ENCODE measurements at regions not wholly inside any gene's neighbourhood (a gene's known extent, or its start where the extent isn't known, plus 50 kb on each side); places are given as distances from the start of the nearest gene placed in this dataset.

DNA sequence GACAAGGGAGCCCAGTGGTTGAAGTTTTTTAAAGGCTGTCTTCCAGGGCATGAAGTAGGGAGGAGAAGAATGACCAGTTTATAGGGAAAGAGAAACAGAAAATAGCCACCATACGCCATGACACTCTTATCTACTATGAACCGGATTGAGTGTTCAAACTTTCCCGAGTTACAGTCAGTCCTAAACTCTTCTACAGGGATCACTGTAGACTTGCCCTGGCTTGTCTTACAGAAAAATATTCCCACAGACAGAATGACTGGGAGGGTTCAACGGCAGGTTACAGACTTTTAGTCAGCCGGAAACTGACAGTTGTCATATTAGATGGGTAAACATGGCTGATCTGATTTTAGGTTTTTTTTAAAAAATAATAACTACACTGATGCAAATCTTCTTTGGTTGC lies 662.5 kb upstream of the SOX9 start:
- DNase-seq, result no peak

DNA sequence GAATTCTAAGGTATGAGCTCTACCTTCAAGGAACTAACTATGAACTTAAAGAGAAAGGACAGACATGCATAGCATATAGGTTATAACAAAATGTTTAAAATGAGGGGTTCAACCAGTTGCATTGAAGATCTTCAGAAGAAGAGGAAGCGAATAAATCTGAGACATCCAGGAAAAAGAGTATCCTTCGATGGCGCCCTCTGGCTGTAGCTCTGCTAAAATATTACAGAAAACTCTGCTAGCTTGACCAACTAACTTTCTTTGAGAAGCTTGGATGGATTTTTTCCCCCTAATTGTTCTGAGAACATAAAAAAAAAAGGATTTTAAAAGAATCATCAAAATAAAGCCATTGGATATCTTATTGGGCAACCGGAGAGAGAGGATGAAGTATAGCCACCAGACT lies 659.9 kb upstream of the SOX9 start:
- DNase-seq, result peak in 3 of 14 donors; percentile 0 to 7 (median 3)

DNA sequence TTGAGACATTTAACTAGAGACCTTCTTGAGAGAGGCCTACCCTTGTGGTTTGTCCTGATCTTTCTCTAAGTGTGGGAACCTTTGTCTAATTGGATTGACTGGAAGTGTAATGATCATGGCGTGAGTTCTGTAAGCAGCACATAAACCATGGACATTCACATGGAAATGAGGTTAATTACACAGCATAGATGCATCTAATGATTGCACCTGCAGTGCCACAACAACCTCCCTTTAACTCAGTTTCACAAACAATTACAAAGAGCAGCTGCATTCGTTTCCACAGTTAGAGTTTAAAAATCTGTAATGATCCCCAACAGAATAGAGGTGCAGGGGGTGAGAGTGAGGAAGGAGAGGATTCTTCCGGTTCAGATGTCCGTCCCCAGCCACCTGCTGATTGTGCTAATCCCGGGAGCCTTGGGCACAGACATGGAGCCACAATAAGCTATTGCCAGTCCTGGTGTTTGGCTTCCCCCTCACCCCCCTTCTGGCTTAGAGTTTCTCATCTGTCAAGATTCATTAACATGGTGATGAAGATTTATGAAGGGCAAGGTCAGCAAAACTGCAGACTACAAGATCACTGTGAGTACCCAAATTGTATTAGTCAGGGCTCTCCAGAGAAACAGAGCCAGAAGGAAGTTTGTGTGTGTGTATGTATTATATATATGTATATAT lies 659.2 kb upstream of the SOX9 start:
- DNase-seq, result no peak

DNA sequence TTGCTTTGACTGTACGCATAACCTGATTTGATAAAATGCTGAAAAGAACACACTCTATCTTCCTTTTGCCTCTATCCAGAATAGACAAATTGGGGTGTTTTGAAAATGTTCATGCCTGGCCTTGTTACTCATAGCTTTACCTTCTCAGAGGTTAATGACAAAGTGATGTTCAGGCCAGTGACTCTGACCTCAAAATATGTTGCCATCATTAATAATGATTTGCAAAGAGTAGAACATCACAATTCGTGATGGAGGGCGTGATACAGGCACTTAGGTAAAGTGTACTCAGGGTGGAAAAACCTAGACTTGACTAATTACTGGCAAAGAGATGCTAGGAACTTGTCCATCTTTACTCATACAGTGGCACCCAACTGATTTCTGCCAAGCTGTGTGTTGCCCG lies 656.6 kb upstream of the SOX9 start:
- DNase-seq, result no peak

DNA sequence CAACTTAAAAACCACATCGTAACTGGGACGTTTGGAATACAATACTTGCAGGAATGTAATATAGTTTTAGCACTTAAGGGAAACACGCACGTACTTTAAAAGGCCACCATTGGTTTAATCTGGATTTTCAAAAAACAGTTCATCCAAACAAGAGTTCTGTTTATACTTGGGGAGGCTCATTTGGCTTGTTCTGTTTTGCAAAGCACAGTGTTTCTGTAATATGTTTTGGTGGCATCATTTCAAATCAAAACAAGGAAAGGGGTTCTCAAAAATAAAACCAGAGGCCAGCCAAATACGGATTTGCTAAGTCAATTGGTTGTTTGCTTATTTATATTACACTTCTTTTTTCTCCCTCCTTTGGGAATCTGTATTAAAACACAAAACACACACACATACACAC lies 656.1 kb upstream of the SOX9 start:
- no peak for DNase-seq

DNA sequence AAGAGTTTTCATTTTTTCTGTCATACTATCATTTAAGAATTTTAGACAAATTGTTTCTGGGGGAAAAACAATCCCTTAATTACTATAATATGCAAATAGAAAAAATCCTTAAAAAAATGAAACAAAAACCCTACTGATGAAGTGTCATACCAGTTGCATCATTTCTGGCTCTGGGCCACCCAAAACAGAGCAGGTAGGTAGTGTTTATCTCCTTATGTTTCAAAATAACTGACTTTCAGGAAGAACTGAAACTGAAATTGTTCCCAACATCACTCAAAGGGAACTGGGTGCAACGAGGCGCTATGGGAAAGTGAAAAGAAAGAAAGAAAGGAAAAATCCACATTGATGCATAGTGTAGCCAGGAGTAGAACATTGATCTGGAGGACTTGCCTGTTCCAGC lies 653.1 kb upstream of the SOX9 start:
- no peak for DNase-seq

DNA sequence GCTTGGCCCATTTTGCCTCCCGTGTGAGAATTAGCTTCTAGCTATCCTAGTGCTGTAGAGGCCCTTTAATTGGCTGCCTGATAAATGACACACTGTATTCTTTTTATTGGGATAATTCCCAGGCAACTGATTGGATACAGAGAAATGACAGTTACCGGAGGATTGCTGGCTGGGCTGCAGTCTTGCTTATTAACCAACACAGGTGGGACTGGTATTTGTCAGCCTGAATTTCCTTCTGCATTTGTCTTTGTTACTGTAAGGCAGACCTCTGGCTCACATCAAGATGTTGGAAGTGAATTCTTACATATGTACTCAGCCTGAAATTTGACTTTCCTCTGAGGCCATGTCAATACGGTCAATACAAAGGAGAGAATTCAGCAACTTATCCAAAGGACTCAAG lies 650.8 kb upstream of the SOX9 start:
- DNase-seq, result no peak

DNA sequence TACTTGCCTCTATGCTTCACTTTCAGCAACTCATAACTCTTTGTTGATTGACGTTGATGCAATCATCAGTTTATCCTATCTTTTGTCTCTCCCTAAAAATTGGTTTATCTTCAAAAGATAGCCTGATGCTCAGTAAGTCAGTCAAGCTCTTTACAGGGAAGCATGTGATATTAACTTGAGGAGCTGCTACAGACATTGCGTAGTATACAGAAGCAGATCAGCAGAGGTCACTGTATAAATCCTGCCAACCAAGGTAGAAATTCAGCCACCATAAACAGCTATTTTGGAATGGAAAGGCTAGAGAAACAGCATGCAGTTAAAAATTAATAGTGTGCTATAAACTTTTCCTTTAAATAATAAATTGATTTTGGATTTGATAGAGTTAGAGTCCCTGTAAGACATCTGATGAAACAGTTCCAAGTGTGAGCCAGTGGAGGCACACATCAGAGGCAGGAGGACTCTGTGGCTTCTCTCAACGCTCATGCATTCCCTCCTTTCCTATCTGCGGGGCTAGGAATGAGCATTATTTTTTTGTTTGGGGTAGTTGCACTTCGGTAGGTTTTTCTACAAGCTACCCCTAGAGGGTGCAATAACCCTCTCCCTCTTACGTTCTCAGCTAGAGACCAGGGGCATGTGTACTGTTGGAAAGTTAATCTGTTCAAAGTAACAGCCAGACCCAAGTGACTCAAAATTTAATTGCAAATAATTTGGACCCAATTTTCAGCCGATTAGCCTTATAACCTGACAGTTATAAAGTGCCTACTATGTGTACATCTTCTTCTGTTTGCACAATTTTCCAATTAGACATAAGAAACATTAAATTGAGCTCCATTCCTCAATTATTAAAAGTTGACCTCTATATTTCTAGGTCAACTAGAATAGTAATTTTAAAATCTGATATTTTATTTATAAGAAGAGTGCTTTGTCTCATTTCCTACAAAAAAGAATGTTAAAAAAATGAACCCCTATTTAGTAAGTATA lies 647.7 kb upstream of the SOX9 start:
- peak in 2 of 14 donors; percentile 0 to 6 for DNase-seq

DNA sequence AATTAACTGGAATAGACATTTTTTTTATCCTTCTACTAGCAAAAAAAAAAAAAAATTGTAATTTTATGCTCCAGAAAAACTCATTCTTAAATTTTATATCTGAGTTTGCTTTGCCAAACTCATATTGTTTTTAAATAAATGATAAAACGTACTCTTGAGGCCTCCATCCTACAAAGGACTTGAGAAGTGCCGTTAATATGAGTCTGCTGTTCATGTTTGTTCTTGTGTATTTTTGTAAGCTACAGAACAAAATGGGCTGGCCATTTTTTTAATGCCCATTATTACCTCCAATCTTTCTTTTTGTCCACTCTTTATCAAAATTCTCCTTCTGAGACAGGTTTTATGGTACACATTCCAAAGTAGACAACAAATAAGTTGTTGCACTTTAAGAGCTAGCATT lies 643.5 kb upstream of the SOX9 start:
- no peak for DNase-seq

DNA sequence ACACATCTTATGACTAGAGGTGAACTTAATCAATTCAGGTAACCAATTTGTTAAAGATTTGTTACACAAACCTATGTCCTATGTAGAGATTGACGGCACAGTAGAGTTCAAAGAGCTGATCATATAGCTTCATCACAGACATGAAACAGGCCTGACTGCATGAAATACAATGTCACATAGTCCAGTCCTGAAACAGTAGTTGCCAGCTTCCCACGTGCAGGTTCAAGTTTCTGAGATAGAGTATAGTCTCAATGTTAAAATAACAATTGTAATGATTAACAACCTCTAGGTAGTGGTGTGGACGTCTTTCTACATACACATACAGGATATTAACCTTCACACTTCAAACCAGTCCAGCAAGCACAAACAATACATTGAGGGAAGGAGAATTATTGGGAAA lies 640.7 kb upstream of the SOX9 start:
- DNase-seq, result no peak

DNA sequence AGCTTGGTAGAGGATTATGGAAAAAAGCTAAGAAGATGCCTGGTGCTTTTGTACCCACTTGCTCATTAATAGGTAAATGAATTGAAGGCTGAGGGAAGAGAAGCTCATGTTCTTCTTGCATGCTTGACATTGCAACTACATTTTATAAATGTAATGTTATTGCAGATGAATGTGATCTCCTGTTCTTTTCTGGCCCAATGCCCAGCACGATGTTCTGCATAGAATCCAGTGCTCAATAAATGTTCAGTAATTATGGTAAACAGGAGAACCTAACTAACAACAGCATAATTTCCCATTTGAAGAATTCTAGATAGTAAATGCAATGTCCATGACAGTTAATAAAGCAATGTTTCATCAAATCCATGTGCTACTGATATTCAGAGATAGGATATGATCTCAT lies 638.2 kb upstream of the SOX9 start:
- no peak for DNase-seq

DNA sequence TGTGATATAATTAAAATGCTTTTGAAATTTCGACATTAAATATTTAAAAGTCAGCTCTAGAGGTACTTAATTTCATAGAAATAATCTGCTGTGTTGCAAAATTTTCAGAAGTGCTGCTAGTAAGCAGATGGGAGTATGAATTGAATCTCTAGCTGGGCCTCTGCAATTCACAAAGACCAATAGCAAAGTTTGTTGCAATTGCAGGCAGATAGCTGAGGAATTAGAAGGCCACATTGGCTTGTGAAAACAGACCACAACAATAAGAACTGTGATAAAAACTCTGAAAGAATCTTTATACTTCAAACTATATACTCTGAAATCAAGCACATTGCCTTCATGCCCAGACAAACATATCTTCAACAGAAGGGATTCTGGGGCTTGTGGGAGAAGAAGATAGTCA lies 636.3 kb upstream of the SOX9 start:
- DNase-seq, result no peak

DNA sequence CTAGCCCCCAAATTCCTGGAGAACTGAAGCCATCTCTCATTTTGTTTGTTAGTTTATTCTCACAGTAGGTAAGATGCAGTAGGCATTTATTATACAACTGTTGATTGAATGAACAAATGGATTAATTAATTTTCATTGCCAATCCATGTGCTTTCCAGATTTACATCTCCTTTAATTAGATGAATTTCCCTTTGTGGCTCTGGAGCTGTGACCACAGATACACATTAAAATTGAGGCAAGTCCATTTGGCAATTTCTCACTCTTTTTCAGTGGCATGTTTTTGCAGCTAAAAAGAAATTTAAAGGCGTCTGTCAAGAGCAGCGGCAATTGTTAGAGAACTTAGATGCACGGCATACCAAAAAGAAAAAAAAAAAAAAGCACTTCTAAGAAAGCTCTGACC lies 635.4 kb upstream of the SOX9 start:
- no peak for DNase-seq

DNA sequence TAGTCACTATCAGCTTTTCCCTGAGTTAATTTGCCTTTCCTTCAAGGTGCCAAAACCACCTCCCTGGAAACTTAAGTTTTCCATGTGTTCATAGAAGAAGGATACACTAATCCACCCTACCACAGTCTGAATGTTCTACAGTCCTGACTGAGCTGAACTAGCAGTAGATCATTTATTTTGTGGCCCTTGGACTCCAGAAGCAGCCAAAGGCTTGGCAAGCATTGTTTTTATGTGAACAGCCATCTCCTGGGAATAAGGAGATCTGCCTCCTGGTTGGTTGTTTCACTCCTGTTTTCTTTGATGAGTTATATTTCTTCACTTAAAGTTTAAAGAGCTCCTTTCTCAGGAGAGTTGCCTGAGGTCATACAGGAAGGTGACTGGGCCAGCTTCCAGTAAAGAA lies 634.6 kb upstream of the SOX9 start:
- no peak for DNase-seq

DNA sequence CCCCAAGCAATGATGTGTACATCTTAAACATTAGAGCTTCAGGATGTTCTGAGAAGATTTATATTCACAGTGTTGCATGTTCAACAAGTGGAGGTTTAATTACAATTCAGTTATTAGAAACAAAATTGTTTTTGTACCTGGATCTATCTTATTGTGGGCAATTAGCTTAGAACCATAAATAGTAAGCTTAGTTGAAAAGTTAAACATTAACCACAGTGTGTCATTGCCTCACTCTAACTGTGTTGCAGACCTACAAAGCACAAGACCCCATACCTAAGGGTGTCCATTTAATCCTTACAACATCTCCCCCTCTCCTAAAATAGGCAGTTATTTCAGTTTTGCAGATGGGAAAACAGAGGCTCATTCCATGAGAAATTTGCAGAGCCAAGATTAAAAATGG lies 632.0 kb upstream of the SOX9 start:
- no peak for DNase-seq

DNA sequence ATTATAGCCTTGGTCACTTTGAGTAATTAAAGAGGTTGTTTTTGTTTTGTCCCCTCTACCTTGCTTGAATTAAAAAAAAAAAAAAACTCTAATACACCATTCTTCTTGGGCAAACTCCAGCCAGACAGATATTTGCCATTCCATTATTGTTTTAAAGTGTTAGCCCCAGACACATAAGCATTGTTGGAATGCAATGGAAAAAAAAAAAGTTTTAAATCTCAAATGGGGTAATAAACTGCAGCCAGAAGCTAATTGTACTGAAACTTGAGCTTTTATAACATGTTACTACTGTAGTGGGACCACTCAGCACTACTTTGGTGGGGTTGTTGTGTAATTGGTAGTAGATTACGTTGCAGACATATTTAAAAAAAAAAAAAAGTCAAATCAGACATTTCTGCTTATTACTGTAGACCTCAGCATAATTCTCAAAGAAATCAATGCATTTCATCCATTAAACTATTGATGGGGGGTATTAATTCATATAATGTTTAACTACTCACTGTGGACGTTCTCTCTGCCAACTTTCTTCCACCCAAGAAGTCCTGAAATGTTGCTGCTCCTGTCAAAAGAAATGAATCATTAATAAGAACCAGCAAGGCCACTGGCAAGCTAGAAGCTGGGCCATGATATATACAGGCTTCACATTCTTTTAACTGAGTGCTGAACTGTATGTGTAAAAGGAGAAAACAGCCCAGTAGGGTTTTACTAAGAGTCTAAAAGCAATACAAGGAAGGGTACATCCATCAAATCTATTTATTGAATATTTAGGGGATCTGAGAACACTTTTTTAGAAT lies 626.6 kb upstream of the SOX9 start:
- no peak for DNase-seq

DNA sequence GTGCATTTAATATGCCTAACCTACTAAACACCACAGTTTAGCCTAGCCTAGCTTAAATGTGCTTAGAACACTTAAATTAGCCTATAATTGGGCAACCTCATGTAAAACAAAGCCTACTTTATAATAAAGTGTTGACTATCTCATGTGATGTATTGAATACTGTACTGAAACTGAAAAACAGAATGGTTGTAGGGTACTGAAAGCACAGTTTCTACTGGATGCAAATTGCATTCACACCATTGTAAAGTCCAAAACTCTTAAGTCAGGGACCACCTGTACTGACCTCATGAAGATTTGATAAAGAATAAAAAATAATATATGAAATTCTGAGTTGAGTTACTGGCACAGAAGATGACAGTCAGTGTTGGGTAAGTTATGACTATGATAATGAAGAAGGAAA lies 625.4 kb upstream of the SOX9 start:
- no peak for DNase-seq

DNA sequence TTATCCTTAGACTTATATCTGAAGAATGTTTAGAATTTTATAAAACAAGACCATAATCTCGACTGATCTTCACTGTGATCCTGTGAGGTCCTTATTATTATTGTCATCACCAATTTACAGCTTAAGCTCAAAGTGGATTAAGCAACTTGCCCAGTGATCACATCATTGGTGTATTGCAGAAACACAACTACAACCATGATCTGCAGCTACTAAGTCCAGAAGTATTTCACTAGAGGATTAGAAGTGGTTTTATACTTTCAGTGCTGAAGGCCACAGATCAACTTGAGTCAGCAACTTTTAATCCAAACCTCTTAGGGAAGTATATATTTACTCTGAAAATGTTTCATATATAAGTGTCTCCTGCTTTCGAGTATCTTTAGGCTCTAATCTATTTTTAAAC lies 624.3 kb upstream of the SOX9 start:
- DNase-seq, result no peak

DNA sequence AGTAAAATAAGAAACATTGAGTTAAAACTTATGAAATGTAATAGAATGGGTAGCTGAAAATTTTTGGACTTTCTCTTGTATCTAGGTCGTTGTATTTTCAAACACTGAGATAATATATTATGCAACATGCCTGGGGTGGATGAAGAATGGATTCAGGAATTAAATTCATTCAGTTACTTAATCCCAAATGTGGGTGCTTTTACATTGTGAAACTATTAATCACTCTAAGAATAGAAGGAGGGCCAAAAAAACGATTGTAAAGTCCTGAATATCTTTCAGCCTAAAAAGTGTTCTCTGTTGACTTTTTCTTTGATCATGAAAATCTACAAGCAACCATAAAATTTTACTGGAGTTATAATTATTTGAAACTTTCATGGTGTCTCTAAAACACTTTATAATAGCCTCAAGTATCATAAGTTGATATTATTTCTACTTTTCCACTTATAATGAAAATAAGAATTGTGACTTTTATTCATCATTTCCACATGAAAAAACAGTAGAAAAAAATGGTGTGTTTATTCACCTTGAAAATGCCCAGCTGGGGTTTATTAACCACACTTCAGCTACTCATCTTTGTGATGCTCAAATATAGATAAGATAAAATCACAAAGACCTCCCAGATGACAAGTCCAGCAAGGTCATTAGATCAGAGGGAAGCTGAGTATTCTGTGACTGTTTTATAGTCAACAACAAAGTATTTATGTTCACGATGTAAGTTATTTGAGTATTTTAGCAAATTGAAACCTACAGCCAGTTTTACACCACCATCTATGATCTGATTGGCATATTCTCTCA lies 619.9 kb upstream of the SOX9 start:
- DNase-seq, result no peak

DNA sequence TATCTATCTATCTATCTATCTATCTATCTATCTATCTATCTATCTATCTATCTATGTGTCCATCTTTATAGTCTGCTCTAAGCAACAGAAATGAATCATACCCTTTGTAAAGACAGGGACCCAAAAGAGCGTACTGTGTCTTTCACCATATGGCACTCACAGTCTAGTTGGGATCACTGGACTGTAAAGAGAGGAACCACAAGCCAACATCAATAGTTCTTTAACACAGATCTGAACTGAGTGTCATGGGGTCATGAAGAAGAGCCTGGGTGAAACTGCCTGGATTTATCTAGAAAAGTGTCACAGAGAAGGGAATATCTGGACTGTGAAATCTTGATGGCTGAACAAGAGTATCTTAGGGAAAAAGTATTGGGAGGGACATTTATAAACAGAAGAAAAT lies 619.1 kb upstream of the SOX9 start:
- no peak for DNase-seq

DNA sequence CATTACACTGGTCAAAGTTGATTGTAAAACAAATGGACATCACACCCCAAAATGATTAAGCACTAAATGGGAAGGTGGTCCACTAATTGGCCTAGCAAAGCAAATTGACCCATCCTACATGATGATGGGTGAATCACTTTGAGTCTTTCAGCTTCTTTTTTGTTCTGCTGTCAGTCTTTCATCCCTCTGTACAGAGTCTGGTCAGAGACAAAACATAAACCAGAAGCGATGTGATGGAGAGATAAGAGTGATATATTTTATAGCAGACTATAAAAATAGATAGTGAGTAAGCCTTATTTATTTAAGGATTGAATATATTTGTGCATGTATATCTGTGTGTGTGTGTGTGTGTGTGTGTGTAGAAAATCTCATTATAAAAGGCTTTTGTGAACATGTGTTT lies 618.4 kb upstream of the SOX9 start:
- DNase-seq, result no peak

DNA sequence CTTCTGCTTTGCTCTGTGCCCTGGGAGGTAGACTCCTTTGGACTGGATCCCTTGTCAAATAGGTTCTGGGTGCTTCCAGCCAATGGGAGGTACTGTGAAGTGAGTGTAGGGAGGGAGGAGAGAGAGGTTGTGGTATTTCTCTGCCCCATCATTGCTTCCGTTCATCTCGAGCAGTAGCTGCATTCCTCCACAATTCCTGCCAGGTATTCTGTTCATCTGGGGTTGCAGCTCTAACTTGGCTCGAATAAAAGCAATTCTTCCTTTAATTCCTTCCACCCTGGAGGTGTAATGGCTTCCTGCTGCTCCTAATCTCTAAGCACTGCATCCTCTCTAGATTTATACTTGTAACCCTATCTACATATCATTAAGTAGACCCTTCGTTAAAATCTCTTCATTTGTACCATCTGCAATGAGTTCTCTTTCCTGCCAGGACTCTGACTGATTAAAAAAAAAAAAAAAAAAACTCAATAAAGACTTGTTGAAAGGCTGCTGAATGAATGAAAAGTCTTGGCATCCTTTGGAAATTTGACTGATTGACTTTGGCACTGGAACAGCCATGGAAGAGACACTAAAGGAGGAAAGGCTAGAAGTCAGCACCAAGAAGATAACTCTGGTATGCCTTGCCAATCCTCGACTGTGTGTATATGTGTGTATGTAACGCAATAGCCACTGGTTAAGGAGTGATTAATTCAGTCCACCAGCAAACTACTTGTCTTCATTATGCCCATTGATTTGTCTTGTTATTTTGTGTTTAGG lies 616.9 kb upstream of the SOX9 start:
- DNase-seq, result no peak

All from C1 segment of cervical spinal cord (tissue), 14 donors.